ENCODE measurements at regions not wholly inside any gene's neighbourhood (a gene's known extent, or its start where the extent isn't known, plus 50 kb on each side); places are given as distances from the start of the nearest gene placed in this dataset.

DNA sequence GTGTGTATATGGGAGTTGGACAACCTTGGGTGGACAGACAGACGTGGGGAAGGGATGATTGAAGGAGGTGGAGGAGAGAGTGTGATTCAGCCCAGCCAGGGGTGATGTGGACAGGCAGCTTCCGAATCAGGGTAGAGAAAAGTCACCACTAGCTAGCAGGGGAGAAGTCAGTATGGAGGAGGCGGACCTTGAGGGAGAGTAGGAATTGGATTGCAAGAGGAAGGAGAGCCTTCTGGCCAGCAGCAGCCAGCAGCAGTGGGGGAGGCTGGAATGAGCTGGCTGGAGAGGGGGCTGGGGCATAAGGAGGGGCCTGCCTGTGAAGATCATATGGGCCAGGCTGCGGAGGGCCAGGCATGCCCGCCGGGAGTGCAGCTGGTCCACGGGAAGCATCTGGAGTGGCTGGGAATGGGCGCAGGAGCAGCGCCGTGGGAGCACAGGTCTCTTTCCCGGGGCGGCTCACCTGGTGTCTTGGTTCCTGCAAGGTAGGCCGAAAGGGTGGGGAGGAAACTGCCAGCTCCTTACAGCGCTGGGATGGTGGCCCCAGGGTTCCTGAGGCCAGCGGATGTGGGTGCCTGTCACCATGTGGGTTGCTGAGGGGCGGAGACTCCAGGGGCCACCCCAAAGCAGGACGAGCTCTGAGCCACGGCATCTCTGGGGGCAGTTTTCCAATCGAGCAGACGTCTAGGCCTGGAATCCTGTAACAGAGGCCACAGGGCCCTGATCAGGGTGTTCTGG is 235.3 kb downstream of the SEC14L1 start:
- TF ChIP-seq, protein P1, sequence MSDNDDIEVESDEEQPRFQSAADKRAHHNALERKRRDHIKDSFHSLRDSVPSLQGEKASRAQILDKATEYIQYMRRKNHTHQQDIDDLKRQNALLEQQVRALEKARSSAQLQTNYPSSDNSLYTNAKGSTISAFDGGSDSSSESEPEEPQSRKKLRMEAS (CRISPR knock-in tag; IDR thresholded peaks at IDR 0.05), result no peak
- TF ChIP-seq, protein P2, sequence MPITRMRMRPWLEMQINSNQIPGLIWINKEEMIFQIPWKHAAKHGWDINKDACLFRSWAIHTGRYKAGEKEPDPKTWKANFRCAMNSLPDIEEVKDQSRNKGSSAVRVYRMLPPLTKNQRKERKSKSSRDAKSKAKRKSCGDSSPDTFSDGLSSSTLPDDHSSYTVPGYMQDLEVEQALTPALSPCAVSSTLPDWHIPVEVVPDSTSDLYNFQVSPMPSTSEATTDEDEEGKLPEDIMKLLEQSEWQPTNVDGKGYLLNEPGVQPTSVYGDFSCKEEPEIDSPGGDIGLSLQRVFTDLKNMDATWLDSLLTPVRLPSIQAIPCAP (CRISPR knock-in tag; IDR thresholded peaks at IDR 0.05), result no peak
- no peak for TF ChIP-seq SP1 (CRISPR knock-in tag; conservative IDR thresholded peaks at IDR 0.05)

All from WTC11 (cell line).